Renal cortical epithelial cell (primary cell): ENCODE measurements at regions not wholly inside any gene's neighbourhood (a gene's known extent, or its start where the extent isn't known, plus 50 kb on each side); places are given as distances from the start of the nearest gene placed in this dataset.
"Not testable (repeated sequence)": the region's sequence is repeated elsewhere in the genome, so short reads cannot be mapped to it uniquely, and the experiment has no call there.

Source experiments
- DNase-seq: peaks from one replicate; pipeline ENCODE4 v3.0.0-alpha.2; 2011; ENCODE audit warnings: low read depth

GRCh38 chr7:156590212-156590611 is 50.4 kb upstream of the RNF32 start:
- no peak for DNase-seq

GRCh38 chr7:156589808-156590207 is 50.8 kb upstream of the RNF32 start:
- DNase-seq, result no peak

- DNase-seq, result no peak
Measured at GRCh38 chr7:156585926-156586325, 54.6 kb upstream of the RNF32 start.

- no peak for DNase-seq
Measured at GRCh38 chr7:156585025-156585648, 55.4 kb upstream of the RNF32 start.

GRCh38 chr7:156582591-156583123 is 57.9 kb upstream of the RNF32 start:
- DNase-seq, result no peak

- no peak for DNase-seq
Measured at GRCh38 chr7:156580036-156580435, 60.5 kb upstream of the RNF32 start.

GRCh38 chr7:156579566-156579965 is 61.0 kb upstream of the RNF32 start:
- no peak for DNase-seq

GRCh38 chr7:156578978-156579430 is 61.6 kb upstream of the RNF32 start:
- no peak for DNase-seq

GRCh38 chr7:156578578-156578940 is 62.0 kb upstream of the RNF32 start:
- no peak for DNase-seq

- no peak for DNase-seq
Measured at GRCh38 chr7:156577645-156578577, 62.7 kb upstream of the RNF32 start.

GRCh38 chr7:156576216-156577058 is 64.1 kb upstream of the RNF32 start:
- no peak for DNase-seq

GRCh38 chr7:156568258-156568657 is 72.3 kb upstream of the RNF32 start:
- no peak for DNase-seq

- peak; percentile 12 for DNase-seq
Measured at GRCh38 chr7:156566812-156567549, 73.6 kb upstream of the RNF32 start.

- DNase-seq, result not testable (repeated sequence)
Measured at GRCh38 chr7:156565002-156565401, 75.6 kb upstream of the RNF32 start.

GRCh38 chr7:156560696-156561095 is 79.9 kb upstream of the RNF32 start:
- DNase-seq, result no peak

GRCh38 chr7:156560075-156560474 is 80.5 kb upstream of the RNF32 start:
- no peak for DNase-seq

- peak; percentile 45 for DNase-seq
Measured at GRCh38 chr7:156559001-156559400, 81.6 kb upstream of the RNF32 start.

- DNase-seq, result peak; percentile 94
Measured at GRCh38 chr7:156558198-156558597, 82.4 kb upstream of the RNF32 start.

- DNase-seq, result no peak
Measured at GRCh38 chr7:156556083-156556482, 84.5 kb upstream of the RNF32 start.

GRCh38 chr7:156554488-156554887 is 86.1 kb upstream of the RNF32 start:
- no peak for DNase-seq

GRCh38 chr7:156549636-156550035 is 90.9 kb upstream of the RNF32 start:
- DNase-seq, result no peak
